ENCODE measurements at regions not wholly inside any gene's neighbourhood (a gene's known extent, or its start where the extent isn't known, plus 50 kb on each side); places are given as distances from the start of the nearest gene placed in this dataset.

DNA sequence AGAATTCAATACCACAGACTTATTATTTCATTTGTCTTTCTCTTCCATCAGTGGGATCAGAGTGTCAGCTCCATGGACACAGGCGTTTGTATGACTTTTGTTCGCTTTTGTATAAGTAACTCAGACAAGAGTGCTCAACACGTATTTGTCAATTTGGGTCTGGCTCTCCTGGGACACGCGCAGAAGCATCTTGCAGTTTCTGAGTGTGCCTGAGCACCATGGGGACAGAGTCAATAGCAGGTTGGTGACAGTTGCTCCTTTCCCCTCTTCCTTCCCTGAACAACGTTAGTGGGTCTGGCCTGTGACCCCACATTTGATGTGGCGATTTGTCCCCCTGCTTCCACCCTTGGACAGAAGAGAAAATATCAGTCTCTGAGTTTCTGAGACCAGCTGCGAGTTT lies 120.4 kb upstream of the SDK1 start:
- TF ChIP-seq, protein P1, sequence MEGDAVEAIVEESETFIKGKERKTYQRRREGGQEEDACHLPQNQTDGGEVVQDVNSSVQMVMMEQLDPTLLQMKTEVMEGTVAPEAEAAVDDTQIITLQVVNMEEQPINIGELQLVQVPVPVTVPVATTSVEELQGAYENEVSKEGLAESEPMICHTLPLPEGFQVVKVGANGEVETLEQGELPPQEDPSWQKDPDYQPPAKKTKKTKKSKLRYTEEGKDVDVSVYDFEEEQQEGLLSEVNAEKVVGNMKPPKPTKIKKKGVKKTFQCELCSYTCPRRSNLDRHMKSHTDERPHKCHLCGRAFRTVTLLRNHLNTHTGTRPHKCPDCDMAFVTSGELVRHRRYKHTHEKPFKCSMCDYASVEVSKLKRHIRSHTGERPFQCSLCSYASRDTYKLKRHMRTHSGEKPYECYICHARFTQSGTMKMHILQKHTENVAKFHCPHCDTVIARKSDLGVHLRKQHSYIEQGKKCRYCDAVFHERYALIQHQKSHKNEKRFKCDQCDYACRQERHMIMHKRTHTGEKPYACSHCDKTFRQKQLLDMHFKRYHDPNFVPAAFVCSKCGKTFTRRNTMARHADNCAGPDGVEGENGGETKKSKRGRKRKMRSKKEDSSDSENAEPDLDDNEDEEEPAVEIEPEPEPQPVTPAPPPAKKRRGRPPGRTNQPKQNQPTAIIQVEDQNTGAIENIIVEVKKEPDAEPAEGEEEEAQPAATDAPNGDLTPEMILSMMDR (IDR thresholded peaks at IDR 0.05) = no peak
- TF ChIP-seq POLR2A (IDR thresholded peaks at IDR 0.05) = no peak
